ENCODE measurements at regions not wholly inside any gene's neighbourhood (a gene's known extent, or its start where the extent isn't known, plus 50 kb on each side); places are given as distances from the start of the nearest gene placed in this dataset.

- TF ChIP-seq SMC3 (IDR thresholded peaks at IDR 0.05; ENCODE audit: low read depth, low read length): no peak
- no peak for TF ChIP-seq GATA2 (CRISPR knock-in tag; IDR thresholded peaks at IDR 0.05)
- TF ChIP-seq CTCF (IDR thresholded peaks at IDR 0.05): no peak
These were observed 566.4 kb downstream of the TNS1 start for GRCh38 chr2:217436386-217436785.
